ENCODE measurements at regions not wholly inside any gene's neighbourhood (a gene's known extent, or its start where the extent isn't known, plus 50 kb on each side); places are given as distances from the start of the nearest gene placed in this dataset.

DNA sequence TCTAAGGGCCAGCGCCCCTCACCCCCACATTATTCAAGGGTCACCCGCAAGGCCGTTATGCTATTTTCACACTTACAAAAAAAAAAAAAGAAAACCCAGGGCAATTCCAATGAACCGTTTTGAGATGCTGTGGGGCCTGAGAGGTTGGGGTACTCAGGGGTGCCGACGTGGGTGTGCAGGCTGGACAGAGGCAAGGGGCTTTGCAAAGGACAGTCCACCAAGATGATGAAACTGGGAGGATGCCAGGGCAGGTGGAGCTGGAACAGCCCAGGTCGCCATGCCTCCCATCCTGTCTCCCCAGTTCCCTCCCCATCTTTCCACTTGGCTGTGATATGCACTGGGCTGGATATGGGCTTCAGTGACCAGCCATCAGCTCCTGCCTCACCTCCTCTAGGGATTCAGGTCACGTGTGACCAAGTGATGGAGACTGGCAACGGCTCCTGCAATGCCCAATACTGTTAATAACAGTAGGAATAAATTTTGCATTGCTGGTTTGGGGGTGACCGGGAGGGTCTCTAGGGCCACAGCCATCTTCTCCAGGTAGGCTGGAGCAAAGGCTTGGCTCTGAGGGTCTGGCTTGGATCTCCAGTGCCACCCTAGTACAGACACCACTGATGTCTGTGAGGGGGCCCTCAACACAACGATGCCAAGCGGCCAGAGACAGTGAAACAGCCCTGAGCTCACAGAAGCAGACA, 151.3 kb upstream of the TNRC6C start:
- no peak for TF ChIP-seq POLR2A (IDR thresholded peaks at IDR 0.05; ENCODE audit: low read depth, low read length)
- FAIRE-seq (no peak), DNase-seq (ENCODE audit: insufficient read length, low spot score) (no peak)

DNA sequence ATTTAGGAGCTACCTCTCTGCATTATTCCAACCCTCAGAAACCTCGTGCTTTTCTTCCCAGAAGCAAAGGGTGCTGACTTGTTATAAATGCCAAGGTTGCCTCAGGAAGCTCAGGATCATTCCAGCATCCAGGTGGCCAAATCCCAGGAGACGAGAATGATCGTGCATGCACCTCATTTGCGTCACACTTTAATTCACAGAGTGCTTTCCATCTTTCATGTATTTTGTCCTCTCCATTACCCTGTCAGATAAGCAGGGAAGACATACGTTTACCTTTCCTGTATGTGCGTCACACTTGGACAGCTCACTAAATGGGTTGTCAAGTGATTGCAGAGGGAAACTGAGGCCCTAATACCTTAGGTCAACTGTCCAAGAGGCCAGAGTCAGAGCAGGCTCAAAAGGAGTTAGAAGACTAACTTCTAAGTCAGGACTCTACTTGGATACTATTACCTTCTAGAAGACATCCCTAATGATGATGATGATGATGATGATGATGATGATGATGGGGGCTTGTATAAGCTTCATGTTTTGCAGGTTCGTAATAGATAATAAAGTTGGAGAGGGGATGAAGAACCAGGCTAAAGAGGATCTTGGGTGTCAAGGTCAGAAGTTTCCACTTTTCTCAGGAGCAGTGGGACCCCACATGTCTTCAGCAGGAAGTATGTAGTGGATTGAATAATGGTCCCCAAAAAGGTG, 150.6 kb upstream of the TNRC6C start:
- FAIRE-seq: no peak
- no peak for DNase-seq (ENCODE audit: insufficient read length, low spot score)
- no peak for TF ChIP-seq POLR2A (IDR thresholded peaks at IDR 0.05; ENCODE audit: low read depth, low read length)

DNA sequence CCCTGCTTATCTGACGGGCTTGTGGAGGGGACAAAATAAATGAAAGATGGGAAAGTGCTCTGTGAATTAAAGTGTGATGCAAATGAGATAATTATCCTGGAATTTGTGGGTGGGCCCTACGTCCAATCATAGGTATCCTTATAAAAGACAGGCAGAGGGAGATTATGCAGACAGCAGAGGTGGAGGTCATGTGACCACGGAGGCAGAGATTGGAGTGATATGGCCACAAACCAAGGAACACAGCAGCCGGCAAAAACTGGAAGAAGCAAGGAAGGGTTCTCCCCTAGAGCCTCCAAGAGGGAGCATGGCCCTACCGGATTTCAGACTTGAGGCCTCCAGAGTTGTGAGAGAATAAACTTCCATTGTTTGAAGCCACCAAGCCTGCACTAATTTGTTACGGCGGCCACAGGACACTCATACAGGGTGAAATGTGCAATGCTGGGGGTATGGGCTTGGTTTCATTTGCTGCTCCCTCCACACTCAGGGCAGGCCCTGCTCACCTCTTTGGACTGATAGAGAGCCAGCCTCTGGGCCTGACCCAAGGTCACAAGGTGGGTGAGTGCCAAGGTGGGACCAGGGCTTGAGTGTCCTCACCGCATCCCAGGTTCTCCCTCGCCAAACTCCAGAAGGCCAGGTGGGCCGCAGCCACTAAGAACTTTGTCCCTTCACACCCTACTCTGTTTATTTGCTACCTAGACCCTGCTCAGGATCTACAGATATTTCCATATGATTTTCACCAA, 149.6 kb upstream of the TNRC6C start:
- DNase-seq (ENCODE audit: insufficient read length, low spot score) (no peak), FAIRE-seq (no peak)
- no peak for TF ChIP-seq POLR2A (IDR thresholded peaks at IDR 0.05; ENCODE audit: low read depth, low read length)

DNA sequence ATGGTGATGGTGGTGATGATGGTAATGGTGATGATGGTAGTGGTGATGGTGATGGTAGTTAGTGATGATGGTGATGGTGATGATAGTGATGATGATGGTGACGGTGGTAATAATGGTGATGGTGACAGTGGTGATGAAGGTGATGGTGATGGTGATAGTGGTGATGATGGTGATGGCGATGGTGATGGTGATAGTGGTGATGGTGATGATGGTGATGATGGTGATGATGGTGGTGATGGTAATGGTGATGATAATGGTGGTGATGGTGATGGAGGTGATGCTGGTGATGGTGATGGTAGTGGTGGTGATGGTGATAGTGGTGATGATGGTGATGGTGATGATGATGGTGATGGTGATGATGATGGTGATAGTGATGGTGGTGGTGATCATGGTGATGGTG, 148.7 kb upstream of the TNRC6C start:
- no peak for TF ChIP-seq POLR2A (IDR thresholded peaks at IDR 0.05; ENCODE audit: low read depth, low read length)
- FAIRE-seq (no peak), DNase-seq (ENCODE audit: insufficient read length, low spot score) (no peak)

DNA sequence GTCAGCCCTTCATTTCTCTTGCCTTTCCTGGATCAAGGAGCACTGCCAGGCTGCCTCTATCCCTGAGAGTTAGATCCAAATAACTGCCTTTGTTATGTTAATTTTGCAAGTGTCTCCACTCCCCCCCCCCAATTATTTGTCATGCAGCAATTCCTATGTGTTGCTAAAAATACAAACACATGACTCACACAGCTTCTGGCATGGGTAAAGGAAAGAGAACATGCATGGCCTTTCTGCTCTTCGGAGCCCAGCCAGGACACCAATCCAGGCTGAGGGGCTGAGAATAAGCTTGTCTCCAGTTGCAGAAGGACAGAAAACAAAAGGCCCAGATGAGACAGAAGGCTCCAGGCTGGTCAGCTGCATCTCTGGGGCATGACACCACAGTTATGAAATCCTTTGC, 148.0 kb upstream of the TNRC6C start:
- DNase-seq (ENCODE audit: insufficient read length, low spot score): no peak
- FAIRE-seq: no peak
- TF ChIP-seq POLR2A (IDR thresholded peaks at IDR 0.05; ENCODE audit: low read depth, low read length): no peak

DNA sequence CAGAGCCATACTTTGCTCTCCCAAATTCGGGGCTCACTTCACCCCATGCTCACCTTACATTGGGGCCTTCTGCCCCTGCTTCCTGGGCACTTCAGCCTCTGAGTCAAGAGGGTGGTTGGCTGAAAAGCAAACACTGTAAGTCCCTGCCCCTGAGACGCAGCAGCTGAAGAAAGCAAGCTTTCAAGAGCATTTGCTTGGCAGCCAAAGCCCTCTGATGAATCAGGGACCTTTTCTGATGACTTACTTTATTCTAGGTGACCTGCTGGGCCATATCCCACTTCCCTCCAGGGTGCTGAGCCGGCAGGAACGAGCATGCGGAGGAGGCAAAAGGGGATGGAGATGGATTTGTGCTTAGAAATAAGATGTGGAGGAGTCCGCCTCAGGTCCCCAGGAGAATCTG, 147.0 kb upstream of the TNRC6C start:
- DNase-seq (ENCODE audit: insufficient read length, low spot score) (no peak), FAIRE-seq (no peak)
- no peak for TF ChIP-seq POLR2A (IDR thresholded peaks at IDR 0.05; ENCODE audit: low read depth, low read length)

DNA sequence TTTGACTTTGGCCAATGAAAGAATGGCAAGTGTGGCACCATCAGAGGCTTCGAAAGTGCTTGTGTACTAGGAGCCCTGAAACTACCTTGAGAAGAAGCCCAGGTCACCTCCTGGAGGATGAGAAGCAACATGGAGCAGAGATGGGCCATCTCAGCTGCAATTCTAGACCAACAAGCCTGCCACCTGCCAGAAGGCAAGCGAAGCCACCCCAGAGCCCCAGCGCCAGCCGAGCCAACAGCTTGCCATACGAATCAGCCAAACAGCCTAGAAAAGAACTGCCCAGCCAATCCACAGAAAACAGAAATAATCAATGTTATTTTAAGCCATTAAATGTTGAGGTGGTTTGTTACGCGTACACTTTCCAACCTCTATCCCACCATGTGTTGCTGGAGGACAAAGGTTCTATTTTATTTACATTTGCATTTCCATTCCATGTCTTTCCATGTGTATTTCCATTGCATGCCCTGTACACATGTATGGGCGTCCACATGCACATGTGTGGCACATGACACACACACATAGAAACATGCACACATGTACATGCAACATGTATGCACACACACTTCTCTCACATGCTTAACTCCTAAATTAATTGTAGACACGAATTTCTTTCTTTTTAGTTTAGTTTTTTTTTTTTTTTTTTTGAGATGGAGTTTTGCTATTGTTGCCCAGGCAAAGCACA, 144.3 kb upstream of the TNRC6C start:
- TF ChIP-seq POLR2A (IDR thresholded peaks at IDR 0.05; ENCODE audit: low read depth, low read length): no peak
- DNase-seq (ENCODE audit: insufficient read length, low spot score): no peak
- FAIRE-seq: no peak

DNA sequence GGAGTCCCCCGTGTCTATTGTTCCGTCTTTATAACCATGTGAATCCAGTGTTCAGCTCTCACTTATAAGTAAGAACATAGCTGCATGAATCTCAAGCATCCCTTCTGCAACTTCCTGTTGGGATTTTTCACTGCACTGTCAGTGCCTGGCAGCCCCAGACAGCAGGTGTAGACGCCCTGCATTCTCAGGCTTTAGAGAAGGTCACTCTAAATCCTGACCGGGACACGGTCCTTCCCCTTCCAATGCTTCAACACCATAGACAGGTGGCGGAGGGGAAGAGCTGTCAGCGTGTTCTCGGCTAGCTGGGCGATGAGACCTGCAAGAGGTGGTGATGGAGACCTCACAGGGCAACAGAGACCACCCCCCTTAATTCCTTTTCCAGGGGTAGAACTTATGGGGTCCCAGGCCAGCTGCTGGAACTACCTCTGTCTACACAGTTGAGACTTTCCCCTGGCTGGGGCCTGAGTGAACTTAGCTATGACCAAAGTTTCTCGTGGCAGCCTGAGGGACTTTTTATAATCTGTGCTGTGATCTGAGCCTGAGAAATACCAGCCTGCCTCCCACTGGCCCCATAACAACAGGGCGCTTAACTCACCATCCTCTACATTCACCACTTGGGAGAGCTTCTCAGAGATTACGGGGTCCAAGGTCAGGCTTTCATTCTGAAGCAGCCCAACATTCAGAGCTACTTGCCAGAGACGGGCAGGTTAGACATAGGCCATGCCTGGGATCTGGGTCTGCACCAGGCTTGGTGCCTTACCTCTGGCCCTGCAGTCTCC, 143.2 kb upstream of the TNRC6C start:
- DNase-seq (ENCODE audit: insufficient read length, low spot score): no peak
- no peak for TF ChIP-seq POLR2A (IDR thresholded peaks at IDR 0.05; ENCODE audit: low read depth, low read length)
- FAIRE-seq: no peak

DNA sequence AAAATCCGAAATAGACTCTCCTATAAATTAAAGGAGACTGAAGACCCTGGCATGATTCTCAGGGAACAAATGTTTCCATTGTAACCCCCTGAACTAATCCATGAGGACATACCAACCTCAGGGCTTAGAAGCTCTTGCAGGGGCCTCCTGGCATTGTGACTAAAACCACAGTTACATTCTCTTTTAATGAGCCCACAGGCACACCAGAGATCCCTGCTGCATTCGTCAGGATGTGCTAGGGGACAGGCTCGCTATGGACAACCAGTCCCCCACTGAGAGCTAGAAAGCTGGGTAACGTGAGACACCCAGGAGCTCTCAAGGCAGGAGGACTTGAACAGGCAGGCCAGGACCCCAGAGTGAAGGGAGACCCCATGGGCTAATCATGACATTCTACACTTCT, 140.6 kb upstream of the TNRC6C start:
- no peak for TF ChIP-seq POLR2A (IDR thresholded peaks at IDR 0.05; ENCODE audit: low read depth, low read length)
- no peak for DNase-seq (ENCODE audit: insufficient read length, low spot score)
- FAIRE-seq: no peak

DNA sequence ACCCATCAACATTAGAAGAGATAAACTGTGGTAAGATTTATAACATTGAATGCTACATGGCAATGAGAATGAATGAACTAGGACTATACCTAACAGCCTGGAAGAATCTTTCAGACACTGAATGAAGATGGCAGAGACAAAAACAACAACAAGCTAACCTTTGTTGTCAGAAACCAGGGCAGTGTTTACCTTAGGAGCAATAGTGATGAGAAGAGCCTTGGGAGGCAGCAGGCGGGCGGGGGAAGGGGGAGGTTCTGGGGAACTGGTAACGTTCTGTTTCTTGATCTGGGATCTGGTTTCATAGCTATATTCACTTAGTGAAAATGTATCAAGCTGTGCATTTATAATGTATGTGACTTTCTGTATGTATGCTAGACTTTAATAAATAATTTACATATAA, 139.0 kb upstream of the TNRC6C start:
- no peak for TF ChIP-seq POLR2A (IDR thresholded peaks at IDR 0.05; ENCODE audit: low read depth, low read length)
- FAIRE-seq (no peak), DNase-seq (ENCODE audit: insufficient read length, low spot score) (no peak)

DNA sequence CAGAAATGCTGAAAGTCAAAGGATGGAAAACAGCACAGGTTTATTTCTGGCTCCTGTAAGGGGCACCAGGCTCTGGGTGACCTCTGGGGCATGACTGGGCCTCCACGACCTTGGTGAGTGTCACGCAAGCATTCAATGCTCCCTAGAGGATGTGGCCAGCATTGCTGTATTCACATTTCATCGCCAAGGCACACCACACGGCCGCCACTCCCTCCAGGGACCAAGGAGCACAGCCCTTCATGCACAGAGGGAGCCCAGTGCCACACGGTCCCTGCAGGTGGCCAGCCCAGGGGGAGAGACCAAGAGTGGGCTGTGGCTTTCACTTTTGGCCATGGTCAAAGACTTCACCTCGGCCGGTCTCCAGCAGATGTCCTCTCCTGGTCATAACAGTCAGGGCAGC, 137.4 kb upstream of the TNRC6C start:
- no peak for FAIRE-seq
- DNase-seq (ENCODE audit: insufficient read length, low spot score): no peak
- TF ChIP-seq POLR2A (IDR thresholded peaks at IDR 0.05; ENCODE audit: low read depth, low read length): no peak

DNA sequence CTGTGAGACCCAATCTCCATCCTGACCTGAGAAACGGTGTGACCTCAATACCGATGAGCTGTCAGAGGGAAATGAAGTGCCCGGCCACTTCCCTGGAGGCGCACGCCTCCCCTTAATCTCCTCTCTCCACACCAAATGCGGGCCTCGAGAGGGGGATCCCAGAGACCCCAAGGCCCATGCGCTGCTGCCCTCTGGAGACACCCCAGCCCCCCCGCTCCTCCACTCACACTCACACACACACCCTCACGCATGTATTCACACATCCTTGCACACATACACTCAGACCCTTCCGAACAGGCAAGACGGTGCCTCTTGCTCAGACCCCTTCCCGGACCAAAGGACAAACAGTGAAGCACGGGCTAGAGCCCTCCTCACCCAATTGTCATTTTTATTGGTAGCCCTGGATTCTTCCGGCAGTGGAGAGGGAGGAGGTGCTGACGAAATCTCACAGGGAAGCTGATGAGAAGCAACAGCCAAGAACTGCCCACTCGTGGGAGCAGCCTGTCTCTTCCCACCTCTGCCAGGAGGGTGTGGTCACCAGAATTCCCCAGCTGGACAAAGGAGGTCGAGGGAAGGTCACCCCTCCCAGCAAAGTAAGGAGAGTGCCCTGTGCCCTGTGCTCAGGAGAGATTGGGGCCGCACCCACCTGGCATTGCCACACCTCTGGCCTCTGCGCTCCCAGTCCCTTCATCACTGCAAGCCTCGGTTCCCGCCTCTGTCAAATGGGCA, 136.0 kb upstream of the TNRC6C start:
- TF ChIP-seq POLR2A (IDR thresholded peaks at IDR 0.05; ENCODE audit: low read depth, low read length): no peak
- no peak for DNase-seq (ENCODE audit: insufficient read length, low spot score)
- FAIRE-seq: no peak
